Memory B cell (primary cell): ENCODE measurements at regions not wholly inside any gene's neighbourhood (a gene's known extent, or its start where the extent isn't known, plus 50 kb on each side); places are given as distances from the start of the nearest gene placed in this dataset.

Experiments
- ATAC-seq: fragments of 150-1000 bp; cut with Tn5 transposase; 2 replicates; pipeline ENCODE4 v1.10.0; 2021; ENCODE audit warnings: low read depth, mild to moderate bottlenecking, moderate library complexity
- DNase-seq, 2 donors: peaks; one replicate each; pipeline ENCODE4 v3.0.0; 2022; ENCODE audit warnings: low spot score in 2 of 2
- H3K27ac Mint-ChIP-seq: one replicate; pipeline ENCODE4 v1.8.0; 2022; ENCODE audit warnings: mild to moderate bottlenecking, moderate library complexity, mixed read lengths
- H3K27me3 Mint-ChIP-seq: one replicate; pipeline ENCODE4 v1.8.0; 2022; ENCODE audit warnings: mixed read lengths
- H3K36me3 Mint-ChIP-seq: one replicate; pipeline ENCODE4 v1.8.0; 2022; ENCODE audit warnings: mild to moderate bottlenecking, mixed read lengths
- H3K4me1 Mint-ChIP-seq: one replicate; pipeline ENCODE4 v1.8.0; 2022; ENCODE audit warnings: mixed read lengths
- H3K4me3 Mint-ChIP-seq: one replicate; pipeline ENCODE4 v1.8.0; 2022; ENCODE audit warnings: mild to moderate bottlenecking, moderate library complexity, mixed read lengths
- H3K9me3 Mint-ChIP-seq: one replicate; pipeline ENCODE4 v1.8.0; 2022; ENCODE audit warnings: mixed read lengths

- peaks cover 2% of the 10 kb centered on the region for H3K27me3 Mint-ChIP-seq
- no peaks in the 10 kb centered on the region for H3K36me3 Mint-ChIP-seq
- no peak overlapping the region for H3K4me3 Mint-ChIP-seq
- no peak for ATAC-seq
- H3K27ac Mint-ChIP-seq = no peak overlapping the region
- DNase-seq = no peak
- H3K9me3 Mint-ChIP-seq = peaks cover 2% of the 10 kb centered on the region
- H3K4me1 Mint-ChIP-seq = peaks cover 3% of the 10 kb centered on the region
These were observed 98.4 kb upstream of the THBS1 start for GRCh38 chr15:39482459-39482858.

GRCh38 chr15:39486621-39487457, 94.0 kb upstream of the THBS1 start:
- no peaks in the 10 kb centered on the region for H3K4me1 Mint-ChIP-seq
- no peak overlapping the region for H3K4me3 Mint-ChIP-seq
- no peaks in the 10 kb centered on the region for H3K36me3 Mint-ChIP-seq
- H3K27ac Mint-ChIP-seq = no peak overlapping the region
- H3K27me3 Mint-ChIP-seq = peaks cover 5% of the 10 kb centered on the region
- DNase-seq (no peak), ATAC-seq (no peak)
- peaks cover 2% of the 10 kb centered on the region for H3K9me3 Mint-ChIP-seq

- H3K9me3 Mint-ChIP-seq = no peaks in the 10 kb centered on the region
- H3K36me3 Mint-ChIP-seq = no peaks in the 10 kb centered on the region
- H3K4me1 Mint-ChIP-seq = no peaks in the 10 kb centered on the region
- ATAC-seq (no peak), DNase-seq (no peak)
- H3K4me3 Mint-ChIP-seq = no peak overlapping the region
- no peak overlapping the region for H3K27ac Mint-ChIP-seq
- peaks cover 4% of the 10 kb centered on the region for H3K27me3 Mint-ChIP-seq
These were observed 93.5 kb upstream of the THBS1 start for GRCh38 chr15:39487458-39487735.

- Mint-ChIP-seq H3K27ac (no peak overlapping the region), H3K4me3 (no peak overlapping the region), H3K27me3 (peaks cover 4% of the 10 kb centered on the region), H3K36me3 (no peaks in the 10 kb centered on the region), H3K4me1 (no peaks in the 10 kb centered on the region), H3K9me3 (no peaks in the 10 kb centered on the region)
- DNase-seq (no peak), ATAC-seq (no peak)
These were observed 92.4 kb upstream of the THBS1 start for GRCh38 chr15:39488516-39488915.

GRCh38 chr15:39488961-39489360, 91.9 kb upstream of the THBS1 start:
- Mint-ChIP-seq H3K4me3 (no peak overlapping the region), H3K27ac (no peak overlapping the region), H3K27me3 (peaks cover 4% of the 10 kb centered on the region), H3K9me3 (no peaks in the 10 kb centered on the region), H3K36me3 (no peaks in the 10 kb centered on the region), H3K4me1 (no peaks in the 10 kb centered on the region)
- no peak for DNase-seq
- ATAC-seq = no peak

GRCh38 chr15:39491115-39491885, 89.6 kb upstream of the THBS1 start:
- Mint-ChIP-seq H3K4me3 (no peak overlapping the region), H3K36me3 (no peaks in the 10 kb centered on the region), H3K27me3 (peaks cover 11% of the 10 kb centered on the region), H3K27ac (no peak overlapping the region), H3K9me3 (no peaks in the 10 kb centered on the region), H3K4me1 (no peaks in the 10 kb centered on the region)
- ATAC-seq (no peak), DNase-seq (no peak)

- no peak for ATAC-seq
- H3K27me3 Mint-ChIP-seq = peaks cover 11% of the 10 kb centered on the region
- H3K4me1 Mint-ChIP-seq = no peaks in the 10 kb centered on the region
These were observed 88.9 kb upstream of the THBS1 start for GRCh38 chr15:39491886-39492490.

GRCh38 chr15:39493424-39494067, 87.3 kb upstream of the THBS1 start:
- no peak for ATAC-seq
- no peak for DNase-seq
- Mint-ChIP-seq H3K9me3 (no peaks in the 10 kb centered on the region), H3K4me1 (no peaks in the 10 kb centered on the region), H3K27me3 (peaks cover 12% of the 10 kb centered on the region), H3K4me3 (no peak overlapping the region), H3K27ac (no peak overlapping the region), H3K36me3 (no peaks in the 10 kb centered on the region)

More at GRCh38 chr15:39491886-39492490, 88.9 kb upstream of the THBS1 start:
- no peaks in the 10 kb centered on the region for H3K36me3 Mint-ChIP-seq
- H3K9me3 Mint-ChIP-seq = no peaks in the 10 kb centered on the region
- no peak overlapping the region for H3K27ac Mint-ChIP-seq
- no peak for DNase-seq
- no peak overlapping the region for H3K4me3 Mint-ChIP-seq

GRCh38 chr15:39494462-39494861, 86.4 kb upstream of the THBS1 start:
- ATAC-seq (no peak), DNase-seq (no peak)
- H3K4me1 Mint-ChIP-seq = no peaks in the 10 kb centered on the region
- peaks cover 12% of the 10 kb centered on the region for H3K27me3 Mint-ChIP-seq
- no peak overlapping the region for H3K4me3 Mint-ChIP-seq
- H3K27ac Mint-ChIP-seq = no peak overlapping the region
- no peaks in the 10 kb centered on the region for H3K36me3 Mint-ChIP-seq
- H3K9me3 Mint-ChIP-seq = no peaks in the 10 kb centered on the region

GRCh38 chr15:39495871-39496840, 84.7 kb upstream of the THBS1 start:
- Mint-ChIP-seq H3K4me1 (no peaks in the 10 kb centered on the region), H3K36me3 (no peaks in the 10 kb centered on the region), H3K4me3 (no peak overlapping the region), H3K9me3 (no peaks in the 10 kb centered on the region), H3K27ac (no peak overlapping the region), H3K27me3 (peaks cover 10% of the 10 kb centered on the region)
- ATAC-seq = no peak
- DNase-seq = no peak

- Mint-ChIP-seq H3K9me3 (no peaks in the 10 kb centered on the region), H3K27me3 (peaks cover 10% of the 10 kb centered on the region), H3K4me3 (no peak overlapping the region), H3K36me3 (no peaks in the 10 kb centered on the region), H3K4me1 (no peaks in the 10 kb centered on the region), H3K27ac (no peak overlapping the region)
- DNase-seq (no peak), ATAC-seq (no peak)
These were observed 83.7 kb upstream of the THBS1 start for GRCh38 chr15:39497016-39497758.

GRCh38 chr15:39497759-39498565, 82.9 kb upstream of the THBS1 start:
- H3K36me3 Mint-ChIP-seq = no peaks in the 10 kb centered on the region
- no peaks in the 10 kb centered on the region for H3K9me3 Mint-ChIP-seq
- DNase-seq = no peak
- no peaks in the 10 kb centered on the region for H3K4me1 Mint-ChIP-seq
- ATAC-seq = no peak
- peaks cover 9% of the 10 kb centered on the region for H3K27me3 Mint-ChIP-seq
- no peak overlapping the region for H3K4me3 Mint-ChIP-seq
- no peak overlapping the region for H3K27ac Mint-ChIP-seq
